ENCODE measurements at regions not wholly inside any gene's neighbourhood (a gene's known extent, or its start where the extent isn't known, plus 50 kb on each side); places are given as distances from the start of the nearest gene placed in this dataset.

DNA sequence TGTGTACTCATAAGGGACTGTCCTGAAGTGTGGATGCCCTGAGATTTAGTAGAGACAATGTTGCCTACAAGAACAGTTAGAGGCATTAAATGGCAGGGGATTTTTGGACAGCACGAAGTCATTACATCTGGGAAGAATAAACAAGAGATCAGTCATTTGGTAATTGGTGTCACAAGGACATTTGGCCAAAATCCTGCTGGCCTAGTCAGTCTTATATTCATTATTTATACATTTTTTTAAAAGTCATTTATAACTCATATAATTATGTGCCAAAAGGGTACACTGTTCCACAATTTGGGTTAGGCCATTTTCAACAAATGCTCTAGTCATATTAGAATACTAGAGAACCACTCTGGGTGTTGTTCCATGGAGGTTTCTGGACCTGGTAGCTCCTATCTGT lies 104.7 kb downstream of the LRATD1 start:
- no peak overlapping the region for H2BK15ac ChIP-seq (ENCODE audit: low read depth, poor library complexity, severe bottlenecking)
- no peak overlapping the region for H3K4me3 ChIP-seq (ENCODE audit: insufficient read depth in 1 of 2, low read depth in 1 of 2, low read length in 2 of 2)
- no peak overlapping the region for H2BK12ac ChIP-seq (ENCODE audit: low read length in 2 of 2)
- no peaks in the 10 kb centered on the region for H3K79me1 ChIP-seq (replicated peaks; ENCODE audit: low read length, poor library complexity, severe bottlenecking)
- H3K27ac ChIP-seq (ENCODE audit: low read length, poor library complexity, severe bottlenecking): no peak overlapping the region
- H3K4me2 ChIP-seq (ENCODE audit: low read length, poor library complexity, severe bottlenecking): no peak overlapping the region
- H2AK5ac ChIP-seq (ENCODE audit: low read length, severe bottlenecking): no peak overlapping the region
- H2AFZ ChIP-seq (ENCODE audit: low read depth, low read length): no peak overlapping the region
- no peaks in the 10 kb centered on the region for H3K4me1 ChIP-seq (ENCODE audit: control insufficient read depth, insufficient read depth, low read depth, low read length)
- H4K8ac ChIP-seq (ENCODE audit: low read length): no peak overlapping the region
- 22% methylated on average over 1 of the region's 1 CpG for WGBS
- no peaks in the 10 kb centered on the region for H3K9me3 ChIP-seq (ENCODE audit: control insufficient read depth, low read length)
- no peak overlapping the region for H3K23ac ChIP-seq (ENCODE audit: low read length in 2 of 2)
- no peak overlapping the region for H4K91ac ChIP-seq (ENCODE audit: low read length)
- no peak overlapping the region for H3K9ac ChIP-seq (ENCODE audit: low read length)
- H3K4ac ChIP-seq (ENCODE audit: low read depth in 1 of 2, low read length in 2 of 2): no peak overlapping the region
- H3K36me3 ChIP-seq (ENCODE audit: control insufficient read depth in 1 of 2, insufficient read depth in 2 of 2, low read depth in 1 of 2, low read length in 2 of 2): no peaks in the 10 kb centered on the region
- no peaks in the 10 kb centered on the region for H3K27me3 ChIP-seq (ENCODE audit: control insufficient read depth in 1 of 2, insufficient read depth in 1 of 2, low read length in 2 of 2)
- DNase-seq: no peak
- H2BK120ac ChIP-seq (ENCODE audit: low read depth, low read length): no peak overlapping the region
- H3K18ac ChIP-seq (ENCODE audit: low read depth in 1 of 2, low read length in 2 of 2): no peak overlapping the region
- H3K14ac ChIP-seq (ENCODE audit: low read length in 2 of 2): no peak overlapping the region
- no peak overlapping the region for H2BK5ac ChIP-seq (ENCODE audit: low read depth, low read length, poor library complexity, severe bottlenecking)

GRCh38 chr2:14743861-14744260 lies 111.3 kb downstream of the LRATD1 start:
- Histone ChIP-seq H2AK5ac (ENCODE audit: low read length, severe bottlenecking) (no peak overlapping the region), H3K9ac (ENCODE audit: low read length) (no peak overlapping the region), H3K27me3 (ENCODE audit: control insufficient read depth in 1 of 2, insufficient read depth in 1 of 2, low read length in 2 of 2) (no peaks in the 10 kb centered on the region), H3K4me2 (ENCODE audit: low read length, poor library complexity, severe bottlenecking) (no peak overlapping the region), H3K27ac (ENCODE audit: low read length, poor library complexity, severe bottlenecking) (no peak overlapping the region), H2BK12ac (ENCODE audit: low read length in 2 of 2) (no peak overlapping the region), H3K18ac (ENCODE audit: low read depth in 1 of 2, low read length in 2 of 2) (no peak overlapping the region), H3K14ac (ENCODE audit: low read length in 2 of 2) (no peak overlapping the region), H3K9me3 (ENCODE audit: control insufficient read depth, low read length) (no peaks in the 10 kb centered on the region), H2BK120ac (ENCODE audit: low read depth, low read length) (no peak overlapping the region), H3K36me3 (ENCODE audit: control insufficient read depth in 1 of 2, insufficient read depth in 2 of 2, low read depth in 1 of 2, low read length in 2 of 2) (no peaks in the 10 kb centered on the region), H4K8ac (ENCODE audit: low read length) (no peak overlapping the region), H2BK5ac (ENCODE audit: low read depth, low read length, poor library complexity, severe bottlenecking) (no peak overlapping the region), H3K79me1 (replicated peaks; ENCODE audit: low read length, poor library complexity, severe bottlenecking) (no peaks in the 10 kb centered on the region), H2AFZ (ENCODE audit: low read depth, low read length) (no peak overlapping the region), H3K23ac (ENCODE audit: low read length in 2 of 2) (no peak overlapping the region), H3K4me3 (ENCODE audit: insufficient read depth in 1 of 2, low read depth in 1 of 2, low read length in 2 of 2) (no peak overlapping the region), H3K4ac (ENCODE audit: low read depth in 1 of 2, low read length in 2 of 2) (no peak overlapping the region), H3K4me1 (ENCODE audit: control insufficient read depth, insufficient read depth, low read depth, low read length) (no peaks in the 10 kb centered on the region), H4K91ac (ENCODE audit: low read length) (no peak overlapping the region), H2BK15ac (ENCODE audit: low read depth, poor library complexity, severe bottlenecking) (no peak overlapping the region)
- 36% methylated on average over 1 of the region's 1 CpG for WGBS
- DNase-seq: no peak

GRCh38 chr2:14745288-14746076 lies 113.0 kb downstream of the LRATD1 start:
- no peak overlapping the region for H4K8ac ChIP-seq (ENCODE audit: low read length)
- H3K4me2 ChIP-seq (ENCODE audit: low read length, poor library complexity, severe bottlenecking): no peak overlapping the region
- DNase-seq: no peak
- H2BK15ac ChIP-seq (ENCODE audit: low read depth, poor library complexity, severe bottlenecking): no peak overlapping the region
- H3K9me3 ChIP-seq (ENCODE audit: control insufficient read depth, low read length): no peaks in the 10 kb centered on the region
- no peak overlapping the region for H2AK5ac ChIP-seq (ENCODE audit: low read length, severe bottlenecking)
- no peak overlapping the region for H3K4ac ChIP-seq (ENCODE audit: low read depth in 1 of 2, low read length in 2 of 2)
- H3K27ac ChIP-seq (ENCODE audit: low read length, poor library complexity, severe bottlenecking): no peak overlapping the region
- no peaks in the 10 kb centered on the region for H3K27me3 ChIP-seq (ENCODE audit: control insufficient read depth in 1 of 2, insufficient read depth in 1 of 2, low read length in 2 of 2)
- no peak overlapping the region for H3K23ac ChIP-seq (ENCODE audit: low read length in 2 of 2)
- no peak overlapping the region for H2AFZ ChIP-seq (ENCODE audit: low read depth, low read length)
- H4K91ac ChIP-seq (ENCODE audit: low read length): no peak overlapping the region
- no peak overlapping the region for H3K18ac ChIP-seq (ENCODE audit: low read depth in 1 of 2, low read length in 2 of 2)
- no peak overlapping the region for H3K14ac ChIP-seq (ENCODE audit: low read length in 2 of 2)
- no peak overlapping the region for H2BK12ac ChIP-seq (ENCODE audit: low read length in 2 of 2)
- H3K4me3 ChIP-seq (ENCODE audit: insufficient read depth in 1 of 2, low read depth in 1 of 2, low read length in 2 of 2): no peak overlapping the region
- H3K4me1 ChIP-seq (ENCODE audit: control insufficient read depth, insufficient read depth, low read depth, low read length): no peaks in the 10 kb centered on the region
- H2BK120ac ChIP-seq (ENCODE audit: low read depth, low read length): no peak overlapping the region
- no peak overlapping the region for H2BK5ac ChIP-seq (ENCODE audit: low read depth, low read length, poor library complexity, severe bottlenecking)
- no peak overlapping the region for H3K9ac ChIP-seq (ENCODE audit: low read length)
- 78% methylated on average over 9 of the region's 9 CpGs for WGBS
- H3K36me3 ChIP-seq (ENCODE audit: control insufficient read depth in 1 of 2, insufficient read depth in 2 of 2, low read depth in 1 of 2, low read length in 2 of 2): no peaks in the 10 kb centered on the region
- no peaks in the 10 kb centered on the region for H3K79me1 ChIP-seq (replicated peaks; ENCODE audit: low read length, poor library complexity, severe bottlenecking)

GRCh38 chr2:14746133-14746532 lies 113.6 kb downstream of the LRATD1 start:
- Histone ChIP-seq H2BK5ac (ENCODE audit: low read depth, low read length, poor library complexity, severe bottlenecking) (no peak overlapping the region), H3K4me1 (ENCODE audit: control insufficient read depth, insufficient read depth, low read depth, low read length) (no peaks in the 10 kb centered on the region), H3K18ac (ENCODE audit: low read depth in 1 of 2, low read length in 2 of 2) (no peak overlapping the region), H3K79me1 (replicated peaks; ENCODE audit: low read length, poor library complexity, severe bottlenecking) (no peaks in the 10 kb centered on the region), H3K36me3 (ENCODE audit: control insufficient read depth in 1 of 2, insufficient read depth in 2 of 2, low read depth in 1 of 2, low read length in 2 of 2) (no peaks in the 10 kb centered on the region), H3K23ac (ENCODE audit: low read length in 2 of 2) (no peak overlapping the region), H4K91ac (ENCODE audit: low read length) (no peak overlapping the region), H3K9ac (ENCODE audit: low read length) (no peak overlapping the region), H2BK12ac (ENCODE audit: low read length in 2 of 2) (no peak overlapping the region), H2BK120ac (ENCODE audit: low read depth, low read length) (no peak overlapping the region), H3K9me3 (ENCODE audit: control insufficient read depth, low read length) (no peaks in the 10 kb centered on the region), H3K14ac (ENCODE audit: low read length in 2 of 2) (no peak overlapping the region), H2BK15ac (ENCODE audit: low read depth, poor library complexity, severe bottlenecking) (no peak overlapping the region), H3K27ac (ENCODE audit: low read length, poor library complexity, severe bottlenecking) (no peak overlapping the region), H3K4ac (ENCODE audit: low read depth in 1 of 2, low read length in 2 of 2) (no peak overlapping the region), H2AK5ac (ENCODE audit: low read length, severe bottlenecking) (no peak overlapping the region), H4K8ac (ENCODE audit: low read length) (no peak overlapping the region), H2AFZ (ENCODE audit: low read depth, low read length) (no peak overlapping the region), H3K4me3 (ENCODE audit: insufficient read depth in 1 of 2, low read depth in 1 of 2, low read length in 2 of 2) (no peak overlapping the region), H3K27me3 (ENCODE audit: control insufficient read depth in 1 of 2, insufficient read depth in 1 of 2, low read length in 2 of 2) (no peaks in the 10 kb centered on the region), H3K4me2 (ENCODE audit: low read length, poor library complexity, severe bottlenecking) (no peak overlapping the region)
- DNase-seq: no peak
- 87% methylated on average over 7 of the region's 7 CpGs for WGBS

Data from mesenchymal stem cell (in vitro differentiated cells and primary cell).